ENCODE measurements at regions not wholly inside any gene's neighbourhood (a gene's known extent, or its start where the extent isn't known, plus 50 kb on each side); places are given as distances from the start of the nearest gene placed in this dataset.
"Not testable (repeated sequence)": the region's sequence is repeated elsewhere in the genome, so short reads cannot be mapped to it uniquely, and the experiment has no call there.

- no peak for DNase-seq (ENCODE audit: low spot score)
Measured at GRCh38 chr7:131802195-131802864, 245.9 kb upstream of the PODXL start.

- no peak for DNase-seq (ENCODE audit: low spot score)
Measured at GRCh38 chr7:131800531-131800930, 244.1 kb upstream of the PODXL start.

GRCh38 chr7:131800008-131800407, 243.6 kb upstream of the PODXL start:
- no peak for DNase-seq (ENCODE audit: low spot score)

- DNase-seq (ENCODE audit: low spot score): no peak
Measured at GRCh38 chr7:131797841-131798240, 241.4 kb upstream of the PODXL start.

GRCh38 chr7:131795400-131795799, 239.0 kb upstream of the PODXL start:
- DNase-seq (ENCODE audit: low spot score): no peak

- DNase-seq (ENCODE audit: low spot score): no peak
Measured at GRCh38 chr7:131792311-131792710, 235.9 kb upstream of the PODXL start.

- no peak for DNase-seq (ENCODE audit: low spot score)
Measured at GRCh38 chr7:131787101-131787500, 230.7 kb upstream of the PODXL start.

GRCh38 chr7:131786204-131786603, 229.8 kb upstream of the PODXL start:
- DNase-seq (ENCODE audit: low spot score): no peak

- DNase-seq (ENCODE audit: low spot score): no peak
Measured at GRCh38 chr7:131778601-131779000, 222.2 kb upstream of the PODXL start.

- DNase-seq (ENCODE audit: low spot score): no peak
Measured at GRCh38 chr7:131774419-131775220, 218.2 kb upstream of the PODXL start.

- DNase-seq (ENCODE audit: low spot score): no peak
Measured at GRCh38 chr7:131773413-131773812, 217.0 kb upstream of the PODXL start.

- no peak for DNase-seq (ENCODE audit: low spot score)
Measured at GRCh38 chr7:131769241-131769640, 212.8 kb upstream of the PODXL start.

- no peak for DNase-seq (ENCODE audit: low spot score)
Measured at GRCh38 chr7:131767591-131767990, 211.2 kb upstream of the PODXL start.

GRCh38 chr7:131765575-131765974, 209.1 kb upstream of the PODXL start:
- no peak for DNase-seq (ENCODE audit: low spot score)

GRCh38 chr7:131764143-131764775, 207.8 kb upstream of the PODXL start:
- DNase-seq (ENCODE audit: low spot score): no peak

- no peak for DNase-seq (ENCODE audit: low spot score)
Measured at GRCh38 chr7:131762753-131763152, 206.3 kb upstream of the PODXL start.

- not testable (repeated sequence) for DNase-seq (ENCODE audit: low spot score)
Measured at GRCh38 chr7:131755801-131756200, 199.4 kb upstream of the PODXL start.

- DNase-seq (ENCODE audit: low spot score): peak; percentile 49
Measured at GRCh38 chr7:131753620-131754222, 197.3 kb upstream of the PODXL start.

GRCh38 chr7:131747658-131748232, 191.3 kb upstream of the PODXL start:
- no peak for DNase-seq (ENCODE audit: low spot score)

GRCh38 chr7:131745390-131746248, 189.2 kb upstream of the PODXL start:
- peak; percentile 19 for DNase-seq (ENCODE audit: low spot score)

GRCh38 chr7:131741446-131741845, 185.0 kb upstream of the PODXL start:
- no peak for DNase-seq (ENCODE audit: low spot score)

Data from HuH-7.5 (cell line).